GM23248 (cell line): ENCODE measurements at regions not wholly inside any gene's neighbourhood (a gene's known extent, or its start where the extent isn't known, plus 50 kb on each side); places are given as distances from the start of the nearest gene placed in this dataset.

ENCODE experiments used
- DNase-seq: peaks from one replicate; pipeline ENCODE4 v3.0.0-alpha.2; 2015
- H2AFZ ChIP-seq: fragments of 200-600 bp; sonication (generic); 2 replicates; pipeline ENCODE4 v1.6.1; 2016; ENCODE audit warnings: antibody characterized with exemption
- H3F3A ChIP-seq: fragments of 200-600 bp; sonication (generic); 2 replicates; pipeline ENCODE4 v1.6.1; 2016; ENCODE audit warnings: mild to moderate bottlenecking, antibody characterized with exemption, mixed run types; ENCODE audit not compliant: insufficient read depth
- H3K27ac ChIP-seq: fragments of 200-600 bp; sonication (generic); 2 replicates; pipeline ENCODE4 v1.5.1; 2016; ENCODE audit warnings: mild to moderate bottlenecking
- H3K27me3 ChIP-seq: fragments of 200-600 bp; sonication (generic); replicated peaks from 2 replicates; pipeline ENCODE4 v1.6.1; 2016; ENCODE audit warnings: mild to moderate bottlenecking; ENCODE audit not compliant: insufficient read depth
- H3K36me3 ChIP-seq: fragments of 200-600 bp; sonication (generic); 2 replicates; pipeline ENCODE4 v1.6.1; 2016; ENCODE audit warnings: low read depth, mild to moderate bottlenecking
- H3K4me1 ChIP-seq: fragments of 200-600 bp; sonication (generic); 2 replicates; pipeline ENCODE4 v1.6.1; 2016; ENCODE audit warnings: mild to moderate bottlenecking; ENCODE audit not compliant: insufficient read depth
- H3K4me2 ChIP-seq: fragments of 200-600 bp; sonication (generic); one replicate; pipeline ENCODE4 v1.6.1; 2016; ENCODE audit warnings: mild to moderate bottlenecking; ENCODE audit not compliant: unreplicated experiment
- H3K4me3 ChIP-seq: fragments of 200-600 bp; sonication (generic); 2 replicates; pipeline ENCODE4 v1.5.1; 2016; ENCODE audit warnings: mild to moderate bottlenecking
- H3K79me2 ChIP-seq: fragments of 200-600 bp; sonication (generic); 2 replicates; pipeline ENCODE4 v1.6.1; 2016; ENCODE audit warnings: mild to moderate bottlenecking; ENCODE audit not compliant: insufficient read depth
- H3K9ac ChIP-seq: fragments of 200-600 bp; sonication (generic); 2 replicates; pipeline ENCODE4 v1.6.1; 2016; ENCODE audit warnings: mild to moderate bottlenecking
- H3K9me2 ChIP-seq: fragments of 200-600 bp; sonication (generic); 2 replicates; pipeline ENCODE4 v1.6.1; 2016; ENCODE audit warnings: mixed run types, mild to moderate bottlenecking, moderate library complexity; ENCODE audit not compliant: insufficient read depth
- H3K9me3 ChIP-seq: fragments of 200-600 bp; sonication (generic); one replicate; pipeline ENCODE4 v1.6.1; 2017; ENCODE audit warnings: low read depth
- H4K20me1 ChIP-seq: fragments of 200-600 bp; sonication (generic); 2 replicates; pipeline ENCODE4 v1.6.0; 2016; ENCODE audit not compliant: insufficient read depth
- EZH2 ChIP-seq: fragments of 200-600 bp; sonication (generic); IDR thresholded peaks from 2 replicates; pipeline ENCODE4 v1.6.1; 2018; ENCODE audit warnings: antibody characterized with exemption, mild to moderate bottlenecking; ENCODE audit not compliant: insufficient read depth, poor library complexity, severe bottlenecking
- EZH2phosphoT487 ChIP-seq: fragments of 200-600 bp; sonication (generic); IDR thresholded peaks from 2 replicates; pipeline ENCODE4 v1.6.1; 2018; ENCODE audit warnings: antibody characterized with exemption, moderate library complexity, mild to moderate bottlenecking, low read depth; ENCODE audit not compliant: insufficient read depth
- WGBS, 2 experiments: methylation state at CpG; one replicate each; pipeline ENCODE4 v1.1.6; 2015 to 2017; ENCODE audit warnings: low lambda C conversion rate in 2 of 2, low coverage in 1 of 2; ENCODE audit errors: missing lambda C conversion rate in 2 of 2; 5-methylcytosine and 5-hydroxymethylcytosine counted together
- in situ Hi-C: fragments of 300-500 bp; cut with MboI; formaldehyde crosslinking; loops from 2 replicates; pipeline ENCODE4 v1.15.0; 2020

DNA sequence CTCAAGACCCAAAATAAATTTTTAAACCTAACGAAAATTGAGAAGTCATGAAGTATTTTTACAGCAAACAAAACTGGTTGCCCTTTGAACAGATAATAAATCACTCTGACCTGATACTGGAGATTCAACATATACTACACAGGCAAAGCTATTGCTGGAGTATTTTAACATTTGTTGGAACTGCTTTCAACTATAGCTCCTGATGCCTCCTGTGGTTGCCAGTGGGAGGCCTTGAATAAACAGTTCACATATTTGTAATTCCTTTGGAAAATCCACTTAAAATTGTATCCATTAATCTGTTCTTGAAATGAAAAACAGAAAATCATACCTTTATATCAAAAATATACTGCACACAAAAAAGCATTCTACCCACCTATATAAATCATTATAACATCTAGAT is 605.1 kb downstream of the KCTD8 start:
- no peaks in the 10 kb centered on the region for H3K4me1 ChIP-seq
- no peaks in the 10 kb centered on the region for H3K9me3 ChIP-seq
- no peaks in the 10 kb centered on the region for H3K27me3 ChIP-seq
- no peaks in the 10 kb centered on the region for H3K9me2 ChIP-seq
- H3K36me3 ChIP-seq = no peaks in the 10 kb centered on the region
- no peak overlapping the region for H3K4me3 ChIP-seq
- TF ChIP-seq EZH2 (no peak), EZH2phosphoT487 (no peak)
- no peak overlapping the region for H3K9ac ChIP-seq
- in situ Hi-C loops = no loop called here
- H2AFZ ChIP-seq = no peak overlapping the region
- H4K20me1 ChIP-seq = no peaks in the 10 kb centered on the region
- WGBS, 2 experiments = 0 to 2% methylated on average over 1 of the region's 1 CpG
- no peaks in the 10 kb centered on the region for H3K79me2 ChIP-seq
- peak; percentile 4 for DNase-seq
- H3F3A ChIP-seq = no peaks in the 10 kb centered on the region
- H3K4me2 ChIP-seq = no peak overlapping the region
- H3K27ac ChIP-seq = no peak overlapping the region

DNA sequence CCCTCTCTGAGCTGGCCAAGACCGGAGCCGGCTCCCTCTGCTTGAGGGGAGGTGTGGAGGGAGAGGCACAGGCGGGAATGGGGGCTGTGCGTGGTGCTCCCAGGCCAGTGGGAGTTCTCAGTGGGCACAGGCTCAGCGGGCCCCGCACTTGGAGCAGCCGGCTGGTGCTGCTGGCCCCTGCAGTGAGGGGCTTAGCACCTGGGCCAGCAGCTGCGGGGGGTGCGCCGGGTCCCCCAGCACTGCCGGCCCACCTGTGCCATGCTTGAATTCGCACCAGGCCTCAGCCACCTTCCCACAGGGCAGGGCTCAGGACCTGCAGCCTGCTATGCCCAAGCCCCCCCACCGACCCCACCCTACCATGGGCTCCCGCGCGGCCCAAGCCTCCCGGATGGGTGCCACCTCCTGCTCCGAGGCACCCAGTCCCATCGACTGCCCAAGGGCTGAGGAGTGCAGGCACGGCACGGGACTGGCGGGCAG is 602.5 kb downstream of the KCTD8 start:
- TF ChIP-seq EZH2 = no peak
- TF ChIP-seq EZH2phosphoT487 = no peak
- H3F3A ChIP-seq = no peaks in the 10 kb centered on the region
- no peak overlapping the region for H3K4me2 ChIP-seq
- no peak overlapping the region for H3K9ac ChIP-seq
- WGBS, 2 experiments = 53 to 71% methylated on average over 11 to 22 of the region's 22 CpGs
- H3K27ac ChIP-seq = no peak overlapping the region
- H3K9me2 ChIP-seq = no peaks in the 10 kb centered on the region
- H3K4me3 ChIP-seq = no peak overlapping the region
- no peaks in the 10 kb centered on the region for H3K36me3 ChIP-seq
- no peaks in the 10 kb centered on the region for H3K4me1 ChIP-seq
- no peak for DNase-seq
- no peak overlapping the region for H2AFZ ChIP-seq
- H3K27me3 ChIP-seq = no peaks in the 10 kb centered on the region
- H4K20me1 ChIP-seq = no peaks in the 10 kb centered on the region
- H3K9me3 ChIP-seq = no peaks in the 10 kb centered on the region
- no peaks in the 10 kb centered on the region for H3K79me2 ChIP-seq
- in situ Hi-C loops = no loop called here

- Histone ChIP-seq H4K20me1 (no peaks in the 10 kb centered on the region), H3K4me2 (no peak overlapping the region), H3K27ac (no peak overlapping the region), H3K9me2 (no peaks in the 10 kb centered on the region), H3K79me2 (no peaks in the 10 kb centered on the region), H3K4me1 (no peaks in the 10 kb centered on the region), H3F3A (no peaks in the 10 kb centered on the region), H2AFZ (no peak overlapping the region), H3K4me3 (no peak overlapping the region), H3K27me3 (no peaks in the 10 kb centered on the region), H3K9me3 (no peaks in the 10 kb centered on the region), H3K9ac (no peak overlapping the region), H3K36me3 (no peaks in the 10 kb centered on the region)
- in situ Hi-C loops = no loop called here
- DNase-seq = no peak
- WGBS, 2 experiments = 8 to 9% methylated on average over 7 of the region's 7 CpGs
- no peak for TF ChIP-seq EZH2phosphoT487
- TF ChIP-seq EZH2 = no peak
These were observed 594.9 kb downstream of the KCTD8 start for GRCh38 chr4:43853565-43854264.

DNA sequence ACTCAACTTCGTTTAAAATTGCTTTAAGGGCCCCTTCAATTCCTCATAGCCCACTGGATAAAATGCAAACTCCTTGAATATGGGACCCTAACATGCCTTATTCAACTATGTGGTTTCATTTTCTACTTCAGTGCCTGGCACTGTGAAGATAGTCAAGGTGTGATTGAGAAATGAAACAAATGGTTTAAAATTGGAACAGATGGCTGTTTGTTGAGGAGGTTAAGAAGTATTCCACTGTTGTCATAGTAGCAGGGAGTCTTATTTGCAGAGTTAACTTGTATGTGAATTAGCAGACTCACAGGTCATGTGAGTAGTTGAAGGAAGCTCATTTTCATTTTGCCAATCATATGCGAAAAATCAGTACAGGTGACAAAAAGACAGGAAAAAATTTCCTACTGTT is 593.3 kb downstream of the KCTD8 start:
- no peak for DNase-seq
- Histone ChIP-seq H3K4me3 (no peak overlapping the region), H3K9me2 (no peaks in the 10 kb centered on the region), H3K9ac (no peak overlapping the region), H3K9me3 (no peaks in the 10 kb centered on the region), H3F3A (no peaks in the 10 kb centered on the region), H3K4me1 (no peaks in the 10 kb centered on the region), H2AFZ (no peak overlapping the region), H3K27ac (no peak overlapping the region), H3K79me2 (no peaks in the 10 kb centered on the region), H3K27me3 (no peaks in the 10 kb centered on the region), H3K36me3 (no peaks in the 10 kb centered on the region), H3K4me2 (no peak overlapping the region), H4K20me1 (no peaks in the 10 kb centered on the region)
- in situ Hi-C loops = no loop called here
- WGBS, 2 experiments = 30 to 36% methylated on average over 2 of the region's 2 CpGs
- TF ChIP-seq EZH2phosphoT487 (no peak), EZH2 (no peak)
